ENCODE measurements at regions not wholly inside any gene's neighbourhood (a gene's known extent, or its start where the extent isn't known, plus 50 kb on each side); places are given as distances from the start of the nearest gene placed in this dataset.

DNA sequence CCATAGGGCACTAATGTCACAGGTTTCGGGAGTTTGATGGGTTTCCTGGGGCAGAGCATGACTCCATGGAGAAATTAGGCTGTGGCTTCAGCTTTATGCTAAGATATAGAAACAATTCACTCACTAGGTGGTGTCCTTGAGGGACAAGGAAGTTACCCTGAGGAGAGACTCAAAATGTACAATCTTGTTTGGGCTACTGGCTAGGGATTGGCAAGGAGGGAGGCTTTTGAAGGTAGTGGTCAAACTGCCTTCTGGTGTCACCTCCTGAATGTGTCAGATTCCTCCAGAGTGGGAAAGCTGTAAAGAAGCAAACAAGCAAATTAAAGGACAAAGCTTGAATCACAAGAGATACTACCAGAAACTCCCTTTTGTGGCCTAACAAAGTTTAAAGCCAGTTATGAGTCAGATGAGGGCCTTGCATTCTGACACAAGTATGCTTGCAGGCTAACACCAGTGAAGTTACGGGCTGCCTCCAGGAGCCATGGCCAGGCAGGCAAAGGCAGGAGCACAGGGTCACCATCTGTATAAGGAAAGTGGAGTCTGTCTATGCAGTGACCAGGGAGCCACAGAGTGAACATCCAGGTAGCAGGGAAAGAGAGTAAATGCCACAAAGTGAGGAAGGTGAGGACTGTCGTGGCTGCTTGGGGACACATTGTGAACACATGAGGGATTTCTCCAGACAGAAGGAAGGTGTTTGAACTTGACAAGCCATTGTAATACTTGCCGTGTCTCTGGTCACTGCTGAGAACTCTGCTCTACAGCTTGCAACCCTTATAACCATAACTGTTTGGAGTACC, 107.7 kb upstream of the DTNBP1 start (continued):
- TF ChIP-seq, protein P1, sequence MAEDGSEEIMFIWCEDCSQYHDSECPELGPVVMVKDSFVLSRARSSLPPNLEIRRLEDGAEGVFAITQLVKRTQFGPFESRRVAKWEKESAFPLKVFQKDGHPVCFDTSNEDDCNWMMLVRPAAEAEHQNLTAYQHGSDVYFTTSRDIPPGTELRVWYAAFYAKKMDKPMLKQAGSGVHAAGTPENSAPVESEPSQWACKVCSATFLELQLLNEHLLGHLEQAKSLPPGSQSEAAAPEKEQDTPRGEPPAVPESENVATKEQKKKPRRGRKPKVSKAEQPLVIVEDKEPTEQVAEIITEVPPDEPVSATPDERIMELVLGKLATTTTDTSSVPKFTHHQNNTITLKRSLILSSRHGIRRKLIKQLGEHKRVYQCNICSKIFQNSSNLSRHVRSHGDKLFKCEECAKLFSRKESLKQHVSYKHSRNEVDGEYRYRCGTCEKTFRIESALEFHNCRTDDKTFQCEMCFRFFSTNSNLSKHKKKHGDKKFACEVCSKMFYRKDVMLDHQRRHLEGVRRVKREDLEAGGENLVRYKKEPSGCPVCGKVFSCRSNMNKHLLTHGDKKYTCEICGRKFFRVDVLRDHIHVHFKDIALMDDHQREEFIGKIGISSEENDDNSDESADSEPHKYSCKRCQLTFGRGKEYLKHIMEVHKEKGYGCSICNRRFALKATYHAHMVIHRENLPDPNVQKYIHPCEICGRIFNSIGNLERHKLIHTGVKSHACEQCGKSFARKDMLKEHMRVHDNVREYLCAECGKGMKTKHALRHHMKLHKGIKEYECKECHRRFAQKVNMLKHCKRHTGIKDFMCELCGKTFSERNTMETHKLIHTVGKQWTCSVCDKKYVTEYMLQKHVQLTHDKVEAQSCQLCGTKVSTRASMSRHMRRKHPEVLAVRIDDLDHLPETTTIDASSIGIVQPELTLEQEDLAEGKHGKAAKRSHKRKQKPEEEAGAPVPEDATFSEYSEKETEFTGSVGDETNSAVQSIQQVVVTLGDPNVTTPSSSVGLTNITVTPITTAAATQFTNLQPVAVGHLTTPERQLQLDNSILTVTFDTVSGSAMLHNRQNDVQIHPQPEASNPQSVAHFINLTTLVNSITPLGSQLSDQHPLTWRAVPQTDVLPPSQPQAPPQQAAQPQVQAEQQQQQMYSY (CRISPR knock-in tag; IDR thresholded peaks at IDR 0.05): no peak
- TF ChIP-seq ASH2L (IDR thresholded peaks at IDR 0.05; ENCODE audit: borderline replicate concordance, low read depth): 0 out of 2 replicates have a peak, but pooled peaks have one; percentile 45
- TF ChIP-seq CHD2 (IDR thresholded peaks at IDR 0.05; ENCODE audit: borderline replicate concordance, low read depth, low read length): no peak
- TF ChIP-seq NFYB (IDR thresholded peaks at IDR 0.05; ENCODE audit: insufficient read depth, low read depth, low read length): no peak
- TF ChIP-seq, protein P2, sequence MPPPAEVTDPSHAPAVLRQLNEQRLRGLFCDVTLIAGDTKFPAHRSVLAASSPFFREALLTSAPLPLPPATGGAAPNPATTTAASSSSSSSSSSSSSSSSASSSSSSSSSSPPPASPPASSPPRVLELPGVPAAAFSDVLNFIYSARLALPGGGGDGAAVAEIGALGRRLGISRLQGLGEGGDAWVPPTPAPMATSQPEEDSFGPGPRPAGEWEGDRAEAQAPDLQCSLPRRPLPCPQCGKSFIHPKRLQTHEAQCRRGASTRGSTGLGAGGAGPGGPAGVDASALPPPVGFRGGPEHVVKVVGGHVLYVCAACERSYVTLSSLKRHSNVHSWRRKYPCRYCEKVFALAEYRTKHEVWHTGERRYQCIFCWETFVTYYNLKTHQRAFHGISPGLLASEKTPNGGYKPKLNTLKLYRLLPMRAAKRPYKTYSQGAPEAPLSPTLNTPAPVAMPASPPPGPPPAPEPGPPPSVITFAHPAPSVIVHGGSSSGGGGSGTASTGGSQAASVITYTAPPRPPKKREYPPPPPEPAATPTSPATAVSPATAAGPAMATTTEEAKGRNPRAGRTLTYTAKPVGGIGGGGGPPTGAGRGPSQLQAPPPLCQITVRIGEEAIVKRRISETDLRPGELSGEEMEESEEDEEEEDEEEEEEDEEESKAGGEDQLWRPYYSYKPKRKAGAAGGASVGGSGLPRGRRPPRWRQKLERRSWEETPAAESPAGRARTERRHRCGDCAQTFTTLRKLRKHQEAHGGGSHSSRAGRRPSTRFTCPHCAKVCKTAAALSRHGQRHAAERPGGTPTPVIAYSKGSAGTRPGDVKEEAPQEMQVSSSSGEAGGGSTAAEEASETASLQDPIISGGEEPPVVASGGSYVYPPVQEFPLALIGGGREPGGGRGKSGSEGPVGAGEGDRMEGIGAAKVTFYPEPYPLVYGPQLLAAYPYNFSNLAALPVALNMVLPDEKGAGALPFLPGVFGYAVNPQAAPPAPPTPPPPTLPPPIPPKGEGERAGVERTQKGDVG (CRISPR knock-in tag; IDR thresholded peaks at IDR 0.05): no peak
- TF ChIP-seq, protein P3, sequence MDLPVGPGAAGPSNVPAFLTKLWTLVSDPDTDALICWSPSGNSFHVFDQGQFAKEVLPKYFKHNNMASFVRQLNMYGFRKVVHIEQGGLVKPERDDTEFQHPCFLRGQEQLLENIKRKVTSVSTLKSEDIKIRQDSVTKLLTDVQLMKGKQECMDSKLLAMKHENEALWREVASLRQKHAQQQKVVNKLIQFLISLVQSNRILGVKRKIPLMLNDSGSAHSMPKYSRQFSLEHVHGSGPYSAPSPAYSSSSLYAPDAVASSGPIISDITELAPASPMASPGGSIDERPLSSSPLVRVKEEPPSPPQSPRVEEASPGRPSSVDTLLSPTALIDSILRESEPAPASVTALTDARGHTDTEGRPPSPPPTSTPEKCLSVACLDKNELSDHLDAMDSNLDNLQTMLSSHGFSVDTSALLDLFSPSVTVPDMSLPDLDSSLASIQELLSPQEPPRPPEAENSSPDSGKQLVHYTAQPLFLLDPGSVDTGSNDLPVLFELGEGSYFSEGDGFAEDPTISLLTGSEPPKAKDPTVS (IDR thresholded peaks at IDR 0.05; ENCODE audit: low read depth, low read length): no peak
- TF ChIP-seq ATF7 (IDR thresholded peaks at IDR 0.05; ENCODE audit: low read depth): no peak
- no peak for TF ChIP-seq POLR2AphosphoS2 (IDR thresholded peaks at IDR 0.05; ENCODE audit: low read depth, low read length)
- no peak for TF ChIP-seq MXI1 (IDR thresholded peaks at IDR 0.05; ENCODE audit: low read depth, low read length)
- TF ChIP-seq JUND (IDR thresholded peaks at IDR 0.05; ENCODE audit: low read depth, low read length): no peak
- TF ChIP-seq EED (IDR thresholded peaks at IDR 0.05; ENCODE audit: low read depth): peak; percentile 61
- TF ChIP-seq, protein P4, sequence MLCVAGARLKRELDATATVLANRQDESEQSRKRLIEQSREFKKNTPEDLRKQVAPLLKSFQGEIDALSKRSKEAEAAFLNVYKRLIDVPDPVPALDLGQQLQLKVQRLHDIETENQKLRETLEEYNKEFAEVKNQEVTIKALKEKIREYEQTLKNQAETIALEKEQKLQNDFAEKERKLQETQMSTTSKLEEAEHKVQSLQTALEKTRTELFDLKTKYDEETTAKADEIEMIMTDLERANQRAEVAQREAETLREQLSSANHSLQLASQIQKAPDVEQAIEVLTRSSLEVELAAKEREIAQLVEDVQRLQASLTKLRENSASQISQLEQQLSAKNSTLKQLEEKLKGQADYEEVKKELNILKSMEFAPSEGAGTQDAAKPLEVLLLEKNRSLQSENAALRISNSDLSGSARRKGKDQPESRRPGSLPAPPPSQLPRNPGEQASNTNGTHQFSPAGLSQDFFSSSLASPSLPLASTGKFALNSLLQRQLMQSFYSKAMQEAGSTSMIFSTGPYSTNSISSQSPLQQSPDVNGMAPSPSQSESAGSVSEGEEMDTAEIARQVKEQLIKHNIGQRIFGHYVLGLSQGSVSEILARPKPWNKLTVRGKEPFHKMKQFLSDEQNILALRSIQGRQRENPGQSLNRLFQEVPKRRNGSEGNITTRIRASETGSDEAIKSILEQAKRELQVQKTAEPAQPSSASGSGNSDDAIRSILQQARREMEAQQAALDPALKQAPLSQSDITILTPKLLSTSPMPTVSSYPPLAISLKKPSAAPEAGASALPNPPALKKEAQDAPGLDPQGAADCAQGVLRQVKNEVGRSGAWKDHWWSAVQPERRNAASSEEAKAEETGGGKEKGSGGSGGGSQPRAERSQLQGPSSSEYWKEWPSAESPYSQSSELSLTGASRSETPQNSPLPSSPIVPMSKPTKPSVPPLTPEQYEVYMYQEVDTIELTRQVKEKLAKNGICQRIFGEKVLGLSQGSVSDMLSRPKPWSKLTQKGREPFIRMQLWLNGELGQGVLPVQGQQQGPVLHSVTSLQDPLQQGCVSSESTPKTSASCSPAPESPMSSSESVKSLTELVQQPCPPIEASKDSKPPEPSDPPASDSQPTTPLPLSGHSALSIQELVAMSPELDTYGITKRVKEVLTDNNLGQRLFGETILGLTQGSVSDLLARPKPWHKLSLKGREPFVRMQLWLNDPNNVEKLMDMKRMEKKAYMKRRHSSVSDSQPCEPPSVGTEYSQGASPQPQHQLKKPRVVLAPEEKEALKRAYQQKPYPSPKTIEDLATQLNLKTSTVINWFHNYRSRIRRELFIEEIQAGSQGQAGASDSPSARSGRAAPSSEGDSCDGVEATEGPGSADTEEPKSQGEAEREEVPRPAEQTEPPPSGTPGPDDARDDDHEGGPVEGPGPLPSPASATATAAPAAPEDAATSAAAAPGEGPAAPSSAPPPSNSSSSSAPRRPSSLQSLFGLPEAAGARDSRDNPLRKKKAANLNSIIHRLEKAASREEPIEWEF (IDR thresholded peaks at IDR 0.05; ENCODE audit: insufficient replicate concordance, low read depth, low read length): no peak
- TF ChIP-seq SREBF2 (IDR thresholded peaks at IDR 0.05; ENCODE audit: low read length): no peak
- TF ChIP-seq MTA2 (IDR thresholded peaks at IDR 0.05; ENCODE audit: low read depth): peak; percentile 84

Measured in GM12878 (cell line).